ENCODE measurements at regions not wholly inside any gene's neighbourhood (a gene's known extent, or its start where the extent isn't known, plus 50 kb on each side); places are given as distances from the start of the nearest gene placed in this dataset.

DNA sequence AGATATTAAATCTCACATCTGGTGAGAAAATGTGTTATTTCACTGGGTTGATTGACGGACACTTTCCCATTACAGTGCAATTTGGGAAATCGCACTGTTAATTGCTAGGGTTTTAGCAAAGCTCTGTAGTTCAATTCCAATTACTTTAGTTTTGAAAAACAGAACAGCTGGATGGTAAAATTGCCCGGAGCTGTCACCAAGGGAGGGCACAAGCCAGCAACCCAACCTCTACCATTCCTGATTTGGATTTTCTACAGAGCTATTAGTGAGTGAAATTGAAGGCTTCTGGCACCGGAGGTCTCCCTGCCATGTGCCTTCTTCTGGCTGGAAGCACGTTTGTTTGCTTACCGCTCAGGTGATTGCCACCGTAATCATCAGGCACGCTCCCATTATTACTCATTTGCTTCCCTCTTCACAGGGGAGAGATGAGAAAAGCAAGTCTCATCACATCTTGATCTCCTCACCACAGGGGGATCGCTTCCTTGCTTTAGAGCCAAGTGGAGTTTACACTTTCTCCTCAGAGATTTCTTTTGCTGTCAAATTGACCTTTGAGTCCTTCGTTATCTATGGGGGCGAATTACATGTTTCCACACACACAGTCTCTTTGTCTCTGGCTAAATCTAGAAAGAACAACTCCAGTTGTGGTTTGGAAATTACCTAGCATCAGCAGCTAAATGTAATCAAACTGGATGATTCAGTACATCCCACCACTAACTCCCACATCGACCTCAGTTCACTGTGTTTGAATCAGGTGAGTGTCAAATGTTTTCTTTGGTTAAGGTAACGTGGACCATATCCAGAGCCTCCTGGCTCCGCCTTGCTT lies 421.7 kb upstream of the GOLIM4 start:
- Histone ChIP-seq H3K36me3 (ENCODE audit: control insufficient read depth in 2 of 2, extremely low read depth in 1 of 2, insufficient read depth in 2 of 2, low read length in 2 of 2) (no peaks in the 10 kb centered on the region), H3K27ac (ENCODE audit: control insufficient read depth, insufficient read depth, low read length) (no peak overlapping the region), H3K9me1 (ENCODE audit: control insufficient read depth, extremely low read depth, insufficient read depth, low read length) (no peaks in the 10 kb centered on the region), H3K79me2 (ENCODE audit: control insufficient read depth, insufficient read depth, low read length) (no peaks in the 10 kb centered on the region), H3K9me3 (ENCODE audit: control insufficient read depth, low read depth, low read length) (no peaks in the 10 kb centered on the region), H3K27me3 (ENCODE audit: control insufficient read depth, extremely low read depth, insufficient read depth, low read length) (no peaks in the 10 kb centered on the region), H2AFZ (ENCODE audit: control insufficient read depth, low read length) (no peak overlapping the region), H3K4me1 (ENCODE audit: control insufficient read depth, extremely low read depth, insufficient read depth, low read length) (no peaks in the 10 kb centered on the region), H3K4me3 (ENCODE audit: control insufficient read depth in 2 of 3, extremely low read depth in 1 of 3, insufficient read depth in 2 of 3, low read depth in 1 of 3, low read length in 3 of 3) (no peak overlapping the region), H3K9ac (ENCODE audit: control insufficient read depth, extremely low read depth, insufficient read depth, low read length) (no peak overlapping the region), H3K4me2 (ENCODE audit: control insufficient read depth, extremely low read depth, insufficient read depth, low read depth, low read length) (no peak overlapping the region), H4K20me1 (ENCODE audit: control insufficient read depth, extremely low read depth, insufficient read depth, low read length) (no peaks in the 10 kb centered on the region)
- no peak for DNase-seq (ENCODE audit: low read depth, low spot score)
- no peak for FAIRE-seq
- dilution Hi-C loops (cut with MboI; ENCODE audit: extremely low pct_ligation_motif_present, low sequenced_read_pairs) = no loop called here
- no peak for TF ChIP-seq EZH2 (IDR thresholded peaks at IDR 0.05; ENCODE audit: low read length)
- TF ChIP-seq, protein P1, sequence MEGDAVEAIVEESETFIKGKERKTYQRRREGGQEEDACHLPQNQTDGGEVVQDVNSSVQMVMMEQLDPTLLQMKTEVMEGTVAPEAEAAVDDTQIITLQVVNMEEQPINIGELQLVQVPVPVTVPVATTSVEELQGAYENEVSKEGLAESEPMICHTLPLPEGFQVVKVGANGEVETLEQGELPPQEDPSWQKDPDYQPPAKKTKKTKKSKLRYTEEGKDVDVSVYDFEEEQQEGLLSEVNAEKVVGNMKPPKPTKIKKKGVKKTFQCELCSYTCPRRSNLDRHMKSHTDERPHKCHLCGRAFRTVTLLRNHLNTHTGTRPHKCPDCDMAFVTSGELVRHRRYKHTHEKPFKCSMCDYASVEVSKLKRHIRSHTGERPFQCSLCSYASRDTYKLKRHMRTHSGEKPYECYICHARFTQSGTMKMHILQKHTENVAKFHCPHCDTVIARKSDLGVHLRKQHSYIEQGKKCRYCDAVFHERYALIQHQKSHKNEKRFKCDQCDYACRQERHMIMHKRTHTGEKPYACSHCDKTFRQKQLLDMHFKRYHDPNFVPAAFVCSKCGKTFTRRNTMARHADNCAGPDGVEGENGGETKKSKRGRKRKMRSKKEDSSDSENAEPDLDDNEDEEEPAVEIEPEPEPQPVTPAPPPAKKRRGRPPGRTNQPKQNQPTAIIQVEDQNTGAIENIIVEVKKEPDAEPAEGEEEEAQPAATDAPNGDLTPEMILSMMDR (optimal IDR thresholded peaks at IDR 0.05 in 1 of 3, IDR thresholded peaks at IDR 0.05 in 1 of 3, conservative IDR thresholded peaks at IDR 0.05 in 1 of 3; ENCODE audit: extremely low read depth in 1 of 3, insufficient read depth in 2 of 3, low read length in 3 of 3) = no peak

DNA sequence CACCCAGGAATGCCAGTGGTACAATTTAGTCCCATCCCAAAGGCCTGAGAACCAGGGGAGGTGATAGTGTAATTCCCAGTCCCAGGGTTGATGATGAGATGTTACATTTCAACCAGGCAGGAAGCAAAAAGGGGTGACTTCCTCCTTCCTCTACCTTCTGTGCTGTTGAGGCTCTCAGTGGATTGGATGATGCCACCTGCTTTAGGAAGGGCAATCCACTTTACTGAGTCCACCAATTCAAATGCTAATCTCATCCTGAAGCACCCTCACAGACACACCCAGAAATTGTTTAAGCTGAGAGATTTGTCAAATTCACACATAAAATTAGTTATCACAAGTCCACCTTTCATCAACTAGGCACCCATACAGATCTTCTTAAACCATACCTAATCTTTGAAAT lies 418.5 kb upstream of the GOLIM4 start:
- Histone ChIP-seq H3K4me2 (ENCODE audit: control insufficient read depth, extremely low read depth, insufficient read depth, low read depth, low read length) (no peak overlapping the region), H3K9me1 (ENCODE audit: control insufficient read depth, extremely low read depth, insufficient read depth, low read length) (no peaks in the 10 kb centered on the region), H4K20me1 (ENCODE audit: control insufficient read depth, extremely low read depth, insufficient read depth, low read length) (no peaks in the 10 kb centered on the region), H3K79me2 (ENCODE audit: control insufficient read depth, insufficient read depth, low read length) (no peaks in the 10 kb centered on the region), H3K9ac (ENCODE audit: control insufficient read depth, extremely low read depth, insufficient read depth, low read length) (no peak overlapping the region), H3K4me3 (ENCODE audit: control insufficient read depth in 2 of 3, extremely low read depth in 1 of 3, insufficient read depth in 2 of 3, low read depth in 1 of 3, low read length in 3 of 3) (no peak overlapping the region), H3K9me3 (ENCODE audit: control insufficient read depth, low read depth, low read length) (no peaks in the 10 kb centered on the region), H3K27ac (ENCODE audit: control insufficient read depth, insufficient read depth, low read length) (no peak overlapping the region), H2AFZ (ENCODE audit: control insufficient read depth, low read length) (no peak overlapping the region), H3K27me3 (ENCODE audit: control insufficient read depth, extremely low read depth, insufficient read depth, low read length) (no peaks in the 10 kb centered on the region), H3K4me1 (ENCODE audit: control insufficient read depth, extremely low read depth, insufficient read depth, low read length) (no peaks in the 10 kb centered on the region), H3K36me3 (ENCODE audit: control insufficient read depth in 2 of 2, extremely low read depth in 1 of 2, insufficient read depth in 2 of 2, low read length in 2 of 2) (no peaks in the 10 kb centered on the region)
- dilution Hi-C loops (cut with MboI; ENCODE audit: extremely low pct_ligation_motif_present, low sequenced_read_pairs) = no loop called here
- DNase-seq (ENCODE audit: low read depth, low spot score) (no peak), FAIRE-seq (no peak)
- no peak for TF ChIP-seq EZH2 (IDR thresholded peaks at IDR 0.05; ENCODE audit: low read length)
- TF ChIP-seq, protein P1 (optimal IDR thresholded peaks at IDR 0.05 in 1 of 3, IDR thresholded peaks at IDR 0.05 in 1 of 3, conservative IDR thresholded peaks at IDR 0.05 in 1 of 3; ENCODE audit: extremely low read depth in 1 of 3, insufficient read depth in 2 of 3, low read length in 3 of 3) = no peak

Measured in keratinocyte (primary cell).